ENCODE measurements at regions not wholly inside any gene's neighbourhood (a gene's known extent, or its start where the extent isn't known, plus 50 kb on each side); places are given as distances from the start of the nearest gene placed in this dataset.

- TF ChIP-seq, protein P1, sequence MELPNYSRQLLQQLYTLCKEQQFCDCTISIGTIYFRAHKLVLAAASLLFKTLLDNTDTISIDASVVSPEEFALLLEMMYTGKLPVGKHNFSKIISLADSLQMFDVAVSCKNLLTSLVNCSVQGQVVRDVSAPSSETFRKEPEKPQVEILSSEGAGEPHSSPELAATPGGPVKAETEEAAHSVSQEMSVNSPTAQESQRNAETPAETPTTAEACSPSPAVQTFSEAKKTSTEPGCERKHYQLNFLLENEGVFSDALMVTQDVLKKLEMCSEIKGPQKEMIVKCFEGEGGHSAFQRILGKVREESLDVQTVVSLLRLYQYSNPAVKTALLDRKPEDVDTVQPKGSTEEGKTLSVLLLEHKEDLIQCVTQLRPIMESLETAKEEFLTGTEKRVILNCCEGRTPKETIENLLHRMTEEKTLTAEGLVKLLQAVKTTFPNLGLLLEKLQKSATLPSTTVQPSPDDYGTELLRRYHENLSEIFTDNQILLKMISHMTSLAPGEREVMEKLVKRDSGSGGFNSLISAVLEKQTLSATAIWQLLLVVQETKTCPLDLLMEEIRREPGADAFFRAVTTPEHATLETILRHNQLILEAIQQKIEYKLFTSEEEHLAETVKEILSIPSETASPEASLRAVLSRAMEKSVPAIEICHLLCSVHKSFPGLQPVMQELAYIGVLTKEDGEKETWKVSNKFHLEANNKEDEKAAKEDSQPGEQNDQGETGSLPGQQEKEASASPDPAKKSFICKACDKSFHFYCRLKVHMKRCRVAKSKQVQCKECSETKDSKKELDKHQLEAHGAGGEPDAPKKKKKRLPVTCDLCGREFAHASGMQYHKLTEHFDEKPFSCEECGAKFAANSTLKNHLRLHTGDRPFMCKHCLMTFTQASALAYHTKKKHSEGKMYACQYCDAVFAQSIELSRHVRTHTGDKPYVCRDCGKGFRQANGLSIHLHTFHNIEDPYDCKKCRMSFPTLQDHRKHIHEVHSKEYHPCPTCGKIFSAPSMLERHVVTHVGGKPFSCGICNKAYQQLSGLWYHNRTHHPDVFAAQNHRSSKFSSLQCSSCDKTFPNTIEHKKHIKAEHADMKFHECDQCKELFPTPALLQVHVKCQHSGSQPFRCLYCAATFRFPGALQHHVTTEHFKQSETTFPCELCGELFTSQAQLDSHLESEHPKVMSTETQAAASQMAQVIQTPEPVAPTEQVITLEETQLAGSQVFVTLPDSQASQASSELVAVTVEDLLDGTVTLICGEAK (IDR thresholded peaks at IDR 0.05; ENCODE audit: borderline replicate concordance) = no peak
- TF ChIP-seq CREM (IDR thresholded peaks at IDR 0.05; ENCODE audit: low read depth) (no peak), MTA3 (IDR thresholded peaks at IDR 0.05; ENCODE audit: borderline replicate concordance, low read length) (no peak), HDAC2 (IDR thresholded peaks at IDR 0.05) (no peak), TARDBP (IDR thresholded peaks at IDR 0.05; ENCODE audit: borderline replicate concordance) (no peak)
These were observed 272.9 kb upstream of the DPH6 start (continued) for GRCh38 chr15:35818846-35819245.

DNA sequence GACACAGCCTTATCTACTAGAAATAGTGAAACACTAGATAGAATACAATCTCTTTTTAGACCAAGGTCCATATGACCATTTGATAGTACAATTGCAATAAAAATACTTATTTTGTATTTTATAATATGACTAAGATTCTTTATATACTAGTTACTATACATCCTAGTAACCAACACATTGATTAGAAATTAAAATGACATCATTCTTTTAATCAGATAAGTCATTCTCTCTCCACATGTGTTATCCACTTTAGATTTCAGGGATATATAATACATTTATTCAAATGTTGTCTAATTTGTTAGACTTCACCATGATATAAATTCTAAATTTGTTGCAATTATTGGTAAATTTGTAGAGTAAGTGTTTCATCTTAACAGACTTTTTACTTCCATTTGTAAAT is 276.2 kb upstream of the DPH6 start:
- no peak for FAIRE-seq
- no peaks in the 10 kb centered on the region for H3K36me3 ChIP-seq (ENCODE audit: control insufficient read depth in 2 of 2, insufficient read depth in 2 of 2, low read length in 1 of 2)
- H3K27ac ChIP-seq (ENCODE audit: control insufficient read depth, insufficient read depth) = no peak overlapping the region
- H3K79me2 ChIP-seq (ENCODE audit: control insufficient read depth, insufficient read depth, low read length) = no peaks in the 10 kb centered on the region
- ChIA-PET POLR2A (no interaction called here), CTCF (interaction anchor here (1.6 kb wide), 1 partner anchor 70 kb away, joined by 3 read pairs; no protein-coding TSS in a partner anchor), RAD21 (ENCODE audit: unreplicated experiment) (no interaction called here), SMC1A (ENCODE audit: uncharacterized antibody, unreplicated experiment) (no interaction called here)
- no peak overlapping the region for H2AFZ ChIP-seq (ENCODE audit: control insufficient read depth, low read depth, low read length)
- H3K27me3 ChIP-seq (replicated peaks in 1 of 2; ENCODE audit: control insufficient read depth in 2 of 2, insufficient read depth in 2 of 2, low read length in 1 of 2) = no peaks in the 10 kb centered on the region
- no peak overlapping the region for H3K4me2 ChIP-seq (ENCODE audit: control insufficient read depth, insufficient read depth)
- no peaks in the 10 kb centered on the region for H3K4me1 ChIP-seq (ENCODE audit: control insufficient read depth, insufficient read depth, low read length)
- DNase-seq (ENCODE audit: low read depth, low spot score) = no peak
- in situ Hi-C loops (cut with MboI) = no loop called here
- no peak overlapping the region for H3K9ac ChIP-seq (ENCODE audit: control insufficient read depth, insufficient read depth, low read length)
- ATAC-seq = no peak
- intact Hi-C loops (cut with micrococcal nuclease; ENCODE audit: unreplicated experiment) = no loop called here
- BruUV-seq (replicated peaks) = no TSS peak
- H3K4me3 ChIP-seq = no peak overlapping the region
- no peaks in the 10 kb centered on the region for H4K20me1 ChIP-seq (ENCODE audit: control insufficient read depth, insufficient read depth)
- H3K9me3 ChIP-seq (replicated peaks; ENCODE audit: control insufficient read depth, insufficient read depth, low read length) = no peaks in the 10 kb centered on the region
- TF ChIP-seq ZNF207 (IDR thresholded peaks at IDR 0.05; ENCODE audit: borderline replicate concordance) (no peak), SIX5 (IDR thresholded peaks at IDR 0.05; ENCODE audit: low read depth, low read length, severe bottlenecking) (no peak), EED (IDR thresholded peaks at IDR 0.05; ENCODE audit: low read depth) (no peak), CBFB (IDR thresholded peaks at IDR 0.05; ENCODE audit: low read depth) (no peak), EZH2 (IDR thresholded peaks at IDR 0.05; ENCODE audit: borderline replicate concordance, control insufficient read depth, low read depth, low read length) (no peak), FOXM1 (IDR thresholded peaks at IDR 0.05; ENCODE audit: low read depth, low read length) (no peak), ATF7 (IDR thresholded peaks at IDR 0.05; ENCODE audit: low read depth) (no peak)
- TF ChIP-seq, protein P2, sequence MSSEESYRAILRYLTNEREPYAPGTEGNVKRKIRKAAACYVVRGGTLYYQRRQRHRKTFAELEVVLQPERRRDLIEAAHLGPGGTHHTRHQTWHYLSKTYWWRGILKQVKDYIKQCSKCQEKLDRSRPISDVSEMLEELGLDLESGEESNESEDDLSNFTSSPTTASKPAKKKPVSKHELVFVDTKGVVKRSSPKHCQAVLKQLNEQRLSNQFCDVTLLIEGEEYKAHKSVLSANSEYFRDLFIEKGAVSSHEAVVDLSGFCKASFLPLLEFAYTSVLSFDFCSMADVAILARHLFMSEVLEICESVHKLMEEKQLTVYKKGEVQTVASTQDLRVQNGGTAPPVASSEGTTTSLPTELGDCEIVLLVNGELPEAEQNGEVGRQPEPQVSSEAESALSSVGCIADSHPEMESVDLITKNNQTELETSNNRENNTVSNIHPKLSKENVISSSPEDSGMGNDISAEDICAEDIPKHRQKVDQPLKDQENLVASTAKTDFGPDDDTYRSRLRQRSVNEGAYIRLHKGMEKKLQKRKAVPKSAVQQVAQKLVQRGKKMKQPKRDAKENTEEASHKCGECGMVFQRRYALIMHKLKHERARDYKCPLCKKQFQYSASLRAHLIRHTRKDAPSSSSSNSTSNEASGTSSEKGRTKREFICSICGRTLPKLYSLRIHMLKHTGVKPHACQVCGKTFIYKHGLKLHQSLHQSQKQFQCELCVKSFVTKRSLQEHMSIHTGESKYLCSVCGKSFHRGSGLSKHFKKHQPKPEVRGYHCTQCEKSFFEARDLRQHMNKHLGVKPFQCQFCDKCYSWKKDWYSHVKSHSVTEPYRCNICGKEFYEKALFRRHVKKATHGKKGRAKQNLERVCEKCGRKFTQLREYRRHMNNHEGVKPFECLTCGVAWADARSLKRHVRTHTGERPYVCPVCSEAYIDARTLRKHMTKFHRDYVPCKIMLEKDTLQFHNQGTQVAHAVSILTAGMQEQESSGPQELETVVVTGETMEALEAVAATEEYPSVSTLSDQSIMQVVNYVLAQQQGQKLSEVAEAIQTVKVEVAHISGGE (CRISPR knock-in tag; IDR thresholded peaks at IDR 0.05) = no peak

All from GM12878 (cell line).